GM21447 (cell line): ENCODE measurements at regions not wholly inside any gene's neighbourhood (a gene's known extent, or its start where the extent isn't known, plus 50 kb on each side); places are given as distances from the start of the nearest gene placed in this dataset.

Source experiments
- ATAC-seq: cut with Tn5 transposase; IDR thresholded peaks from one replicate; pipeline ENCODE4 v1.9.1; 2021; ENCODE audit not compliant: unreplicated experiment

DNA sequence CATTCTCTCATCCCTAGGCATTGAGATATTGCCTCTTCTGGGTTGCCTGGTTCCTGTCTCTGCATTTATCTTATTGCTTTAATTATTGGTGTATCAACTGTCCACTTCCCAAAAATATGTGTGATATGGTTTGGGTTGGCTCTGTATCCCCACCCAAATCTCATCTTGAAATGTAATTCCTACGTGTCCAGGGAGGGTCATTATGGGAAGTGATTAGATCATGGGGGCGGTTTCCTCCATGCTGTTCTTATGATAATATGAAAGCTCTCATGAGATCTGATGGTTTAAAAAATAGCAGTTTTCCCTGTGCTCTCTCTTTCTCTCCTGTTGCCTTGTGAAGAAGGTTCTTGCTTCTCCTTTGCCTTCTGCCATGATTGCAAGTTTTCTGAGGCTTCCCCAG lies 308.3 kb upstream of the HS3ST1 start:
- ATAC-seq: no peak

DNA sequence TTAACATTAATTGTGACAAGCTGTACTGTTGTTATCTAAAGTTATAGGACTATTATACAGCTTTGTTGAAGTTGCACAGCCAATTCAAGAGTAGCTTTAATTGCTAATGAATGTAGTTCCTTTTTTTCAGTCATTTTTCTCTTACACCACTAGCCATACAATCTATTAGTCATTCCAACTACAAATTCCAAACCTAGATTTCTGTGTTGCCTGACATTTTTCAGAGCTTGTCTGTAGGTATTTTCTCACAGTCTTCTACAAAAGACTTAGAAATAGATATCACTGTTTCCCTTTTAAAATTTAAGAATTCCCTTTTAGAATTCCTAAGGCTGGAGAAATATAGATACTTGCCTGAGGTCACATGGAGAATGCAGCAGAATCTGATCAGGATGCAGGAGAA lies 307.0 kb upstream of the HS3ST1 start:
- ATAC-seq: no peak

DNA sequence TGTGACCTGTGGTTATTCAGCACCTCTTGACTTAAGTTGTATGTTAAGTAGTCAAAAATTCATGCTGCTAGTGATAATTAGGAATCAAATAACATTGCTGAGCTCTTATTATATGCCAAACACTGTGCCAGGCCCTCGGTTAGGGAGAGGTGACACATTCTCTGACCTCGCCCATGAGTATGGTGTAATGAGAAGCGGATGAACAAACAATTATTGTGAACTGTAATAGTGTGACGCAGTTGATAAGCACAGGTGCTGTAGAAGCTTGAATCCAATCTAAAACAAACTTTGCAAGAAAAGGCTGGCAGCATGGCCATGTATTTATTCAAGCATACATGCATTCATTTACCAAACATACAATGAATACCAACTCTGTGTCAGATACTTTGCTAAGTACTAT lies 303.5 kb upstream of the HS3ST1 start:
- no peak for ATAC-seq

DNA sequence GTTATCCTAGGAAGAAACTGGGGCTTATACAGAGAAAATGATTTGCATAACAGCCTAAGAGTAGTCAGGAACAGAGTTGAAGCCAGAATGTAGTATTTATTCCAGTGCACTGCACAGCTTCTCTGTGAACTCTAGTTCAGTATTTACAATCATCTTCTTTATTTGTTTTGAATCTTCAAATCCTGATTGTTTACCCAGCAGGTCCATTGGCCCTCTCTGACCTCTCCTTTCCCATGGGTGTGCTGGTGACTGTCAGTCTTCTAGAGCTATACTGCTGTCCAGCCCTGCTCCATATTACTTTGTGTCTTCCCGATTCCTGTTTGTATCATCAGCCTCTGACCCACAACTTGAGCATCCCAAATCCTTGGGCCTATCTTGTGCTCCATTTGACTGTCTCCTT lies 301.9 kb upstream of the HS3ST1 start:
- no peak for ATAC-seq

DNA sequence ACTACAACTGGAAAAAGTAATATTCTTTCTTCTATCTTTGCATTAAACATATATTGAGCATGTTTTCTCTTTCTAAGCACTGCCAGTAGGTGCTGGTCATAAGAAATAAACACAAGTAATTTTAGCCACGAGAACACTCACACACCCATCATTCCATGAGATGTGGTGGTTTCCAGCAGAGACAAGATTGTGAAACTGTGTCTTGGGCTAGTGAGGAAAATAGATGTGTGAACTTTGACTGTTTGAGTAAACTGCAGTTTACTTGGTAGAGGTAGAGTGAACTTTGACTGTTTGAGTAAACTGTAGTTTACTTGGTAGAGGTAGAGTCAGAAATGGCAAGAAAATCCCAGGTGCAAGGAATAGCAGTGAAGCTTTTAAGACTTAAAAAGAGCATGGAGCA lies 300.9 kb upstream of the HS3ST1 start:
- no peak for ATAC-seq

DNA sequence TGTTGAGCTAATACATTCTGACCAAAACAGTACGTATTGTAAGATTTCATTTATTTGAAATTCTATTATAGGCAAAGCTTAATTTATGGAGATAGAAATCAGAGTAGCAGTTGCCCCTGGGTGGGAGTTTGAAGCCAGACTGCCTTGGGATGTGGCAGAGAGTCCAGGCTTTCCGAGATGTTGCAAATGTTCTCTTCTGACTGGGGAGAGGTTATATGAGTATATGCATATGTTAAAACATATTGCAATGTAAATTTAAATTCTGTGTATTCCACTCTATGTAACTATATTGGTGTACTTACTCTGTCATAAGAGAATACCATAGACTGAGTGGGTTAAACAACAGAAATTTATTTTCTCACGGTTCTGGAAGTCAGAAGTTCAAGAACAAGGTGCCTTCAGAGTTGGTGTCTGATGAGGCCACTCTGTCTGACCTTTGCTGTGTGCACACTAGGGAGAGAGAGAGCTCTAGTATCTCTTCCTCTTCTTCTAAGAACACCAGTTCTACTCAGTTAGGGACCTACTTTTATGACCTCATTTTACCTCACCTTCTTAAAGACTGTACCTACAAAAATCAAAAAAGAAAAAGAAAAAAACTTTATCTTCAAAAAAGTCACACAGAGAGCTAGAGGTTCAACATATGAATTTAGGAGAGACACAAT lies 299.3 kb upstream of the HS3ST1 start:
- no peak for ATAC-seq

DNA sequence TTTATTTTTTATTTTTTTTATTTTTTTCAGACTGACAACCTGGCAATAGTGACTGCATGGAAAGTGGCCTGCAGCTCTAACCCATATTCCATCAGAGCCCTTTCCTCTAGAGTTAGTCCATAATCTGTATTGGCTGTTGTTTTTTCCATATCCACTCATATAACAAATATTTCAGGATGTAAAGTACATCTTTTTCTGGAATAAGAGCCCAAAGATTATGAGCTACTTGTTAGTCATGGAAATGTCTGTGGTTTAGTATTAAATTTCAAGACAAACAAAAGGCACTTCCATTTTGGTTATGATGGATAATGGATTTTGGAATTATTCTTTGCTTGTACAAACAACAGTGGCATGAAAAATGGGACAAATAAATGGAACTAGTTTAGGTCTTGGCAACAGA lies 296.0 kb upstream of the HS3ST1 start:
- ATAC-seq: no peak

DNA sequence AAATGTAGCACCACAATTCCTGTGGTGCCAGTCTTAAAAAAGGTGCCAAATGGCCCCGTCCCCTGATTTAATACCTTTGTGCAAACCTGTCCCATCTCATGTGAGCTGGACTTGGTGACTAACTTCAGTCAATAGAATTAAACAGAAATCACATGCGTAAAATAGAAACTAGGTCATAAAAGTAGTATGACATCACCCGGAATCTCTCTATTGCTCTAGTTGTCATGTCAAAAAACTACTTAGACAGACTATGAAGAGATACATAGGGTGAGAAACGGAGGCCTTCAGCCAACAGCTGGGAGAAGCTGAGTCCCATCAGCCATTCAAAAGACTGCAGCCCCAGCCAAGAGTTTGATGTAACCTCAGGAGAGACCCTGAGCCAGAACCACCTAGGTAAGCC lies 293.5 kb upstream of the HS3ST1 start:
- ATAC-seq: no peak

DNA sequence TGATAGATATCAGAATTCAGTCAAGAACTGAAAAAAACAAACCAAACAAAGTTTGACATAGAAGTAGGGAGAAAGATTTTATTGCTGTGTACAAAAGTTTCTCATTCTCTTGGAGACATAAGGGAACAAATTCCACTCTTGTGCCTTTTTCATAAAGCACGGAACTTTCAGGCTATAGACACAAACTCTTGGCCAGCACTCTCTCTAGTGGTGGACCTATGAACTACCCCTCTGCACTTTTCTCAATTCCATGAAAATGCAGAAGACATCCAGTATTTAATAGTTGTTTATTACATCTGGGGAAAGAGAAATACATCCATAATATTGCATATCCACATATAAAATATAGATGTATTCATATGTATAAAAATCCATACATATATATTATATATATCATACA lies 291.6 kb upstream of the HS3ST1 start:
- no peak for ATAC-seq

DNA sequence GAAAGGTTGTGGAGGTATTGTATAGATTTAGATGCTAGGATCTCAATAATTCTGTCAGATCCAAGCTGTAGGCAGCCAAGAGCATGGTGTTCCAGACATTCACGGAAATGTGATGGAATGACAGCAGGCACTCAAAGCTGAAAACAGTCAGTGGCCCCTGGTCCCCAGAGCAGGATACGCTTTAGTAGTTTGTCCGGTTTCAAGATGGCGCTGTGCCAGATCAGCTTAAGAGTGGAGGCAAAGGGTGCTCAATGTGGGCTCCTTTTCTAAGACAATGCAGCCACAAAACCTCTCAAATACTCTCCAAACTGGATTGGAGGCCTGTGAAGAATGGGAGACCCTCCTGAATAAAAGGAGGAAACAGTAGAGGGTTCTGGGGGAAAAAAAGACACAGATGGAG lies 291.2 kb upstream of the HS3ST1 start:
- ATAC-seq: no peak

DNA sequence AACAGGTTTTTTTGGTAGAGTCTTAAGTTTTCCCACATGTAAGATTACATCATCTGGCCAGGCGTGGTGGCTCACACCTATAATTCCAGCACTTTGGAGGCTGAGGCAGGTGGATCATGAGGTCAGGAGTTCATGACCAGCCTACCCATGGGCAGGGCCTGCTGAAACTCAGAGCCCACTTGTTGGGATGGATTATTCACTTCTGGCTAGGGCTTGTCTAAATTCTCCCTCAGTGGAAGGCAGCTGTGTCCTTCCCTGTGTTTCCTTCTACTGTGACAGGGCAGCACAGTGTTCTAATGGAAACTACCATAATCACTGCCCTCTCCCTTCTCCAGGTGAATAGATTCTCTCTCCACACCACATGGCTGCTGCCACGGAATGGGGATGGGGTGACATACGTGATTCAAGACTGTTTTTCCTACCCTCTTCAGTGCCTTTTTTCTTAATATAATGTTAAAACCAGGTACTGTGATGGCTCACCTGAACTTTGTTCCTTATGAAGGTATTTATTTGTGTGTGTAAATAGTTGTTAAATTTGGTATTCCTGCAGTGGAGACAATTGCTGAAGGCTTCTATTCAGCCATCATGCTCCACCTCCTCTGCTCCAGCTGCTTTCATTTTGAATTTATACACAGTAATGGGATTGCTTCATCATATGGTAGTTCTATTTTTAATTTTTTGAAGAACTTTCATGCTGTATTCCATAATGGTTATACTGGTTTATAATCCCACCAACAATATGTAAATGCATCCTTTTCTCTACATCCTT lies 287.2 kb upstream of the HS3ST1 start:
- ATAC-seq: no peak

DNA sequence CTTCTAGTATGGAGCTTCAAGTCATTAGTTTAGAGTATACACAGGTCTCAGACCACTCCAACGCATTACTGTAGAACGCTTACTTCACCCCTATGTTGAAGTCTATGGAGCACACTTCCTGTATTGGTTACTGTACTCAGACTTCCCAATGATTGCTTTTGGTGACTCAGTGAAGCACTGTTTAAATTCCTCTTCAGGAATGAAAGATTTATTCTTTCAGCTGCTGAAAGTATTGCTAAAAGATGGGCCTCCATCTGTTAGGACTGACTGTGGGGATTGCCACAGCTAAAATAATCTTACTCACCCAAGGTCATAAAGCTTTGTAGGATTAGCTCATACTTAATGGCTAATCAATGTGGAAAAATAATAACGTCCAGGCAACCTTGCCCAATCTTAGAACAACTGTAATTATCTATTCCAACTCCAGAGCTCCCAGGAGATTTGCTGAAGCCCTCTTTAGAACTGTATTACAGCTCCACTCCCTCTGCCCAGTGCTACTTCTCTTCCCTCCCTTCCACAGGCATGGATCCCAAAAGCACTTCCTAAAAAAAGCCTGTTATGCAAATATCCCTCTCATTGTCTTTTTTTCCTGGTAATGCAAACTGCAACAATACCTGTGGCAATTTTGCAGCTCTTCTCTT lies 281.9 kb upstream of the HS3ST1 start:
- no peak for ATAC-seq

DNA sequence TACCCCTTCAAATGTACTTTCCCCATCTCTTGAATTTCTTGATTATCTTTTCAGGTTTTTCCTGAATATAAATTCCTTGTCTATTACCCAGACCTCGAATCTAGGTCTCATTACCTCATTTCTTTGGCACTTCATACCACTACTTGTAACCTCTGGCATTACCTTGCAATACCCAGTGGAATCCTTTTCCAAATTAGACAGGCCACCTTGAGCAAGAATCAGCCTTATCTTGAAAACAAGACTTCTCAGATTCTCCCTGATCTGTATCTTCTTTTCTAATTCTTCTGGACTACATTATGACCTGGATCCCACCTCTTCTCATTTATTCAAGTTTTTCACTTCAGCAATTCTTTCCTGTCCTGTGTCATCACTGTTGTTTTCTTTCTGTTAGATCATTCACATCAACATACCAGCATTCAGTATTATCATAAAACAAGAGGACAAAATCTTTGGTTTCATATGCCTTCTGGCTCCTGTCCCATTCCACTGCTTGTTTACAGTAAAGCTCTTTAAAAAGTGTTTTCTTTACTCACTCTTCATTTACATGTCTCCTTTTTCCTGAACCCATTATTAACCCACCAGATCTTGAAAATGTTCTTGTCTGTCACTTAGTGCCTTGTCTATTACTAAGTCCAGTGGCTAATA lies 275.6 kb upstream of the HS3ST1 start:
- ATAC-seq: no peak

DNA sequence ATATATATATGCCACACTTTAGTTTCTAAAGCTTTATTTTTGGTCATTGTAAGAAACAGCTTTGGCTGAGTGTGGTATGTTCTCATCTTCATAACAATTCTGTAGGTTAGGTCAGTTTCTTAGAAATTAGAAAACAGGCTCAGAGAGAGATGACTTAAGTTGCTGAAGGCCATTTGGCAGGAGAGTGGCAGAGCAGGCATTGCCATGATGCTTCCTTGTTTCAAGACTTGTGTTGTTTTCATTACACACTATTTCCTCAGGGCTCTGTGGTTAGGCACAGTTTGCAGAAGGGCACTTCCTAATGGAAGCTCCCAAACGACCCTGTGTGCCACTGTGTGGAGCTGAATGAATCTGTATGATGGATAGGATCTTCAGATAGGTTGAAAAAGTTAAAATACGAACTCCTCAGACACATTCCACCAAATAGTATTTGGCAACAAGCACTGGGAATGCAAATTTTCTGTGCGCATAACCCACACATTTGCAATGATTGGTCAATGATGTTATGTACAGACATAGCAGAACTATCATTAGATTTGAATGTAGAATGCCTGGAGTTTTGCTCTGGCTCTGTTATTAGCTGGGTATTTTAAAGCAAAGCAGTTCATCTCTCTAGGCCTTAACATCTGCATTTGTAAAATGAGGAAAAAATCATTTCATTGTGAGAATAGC lies 274.3 kb upstream of the HS3ST1 start:
- ATAC-seq: no peak

DNA sequence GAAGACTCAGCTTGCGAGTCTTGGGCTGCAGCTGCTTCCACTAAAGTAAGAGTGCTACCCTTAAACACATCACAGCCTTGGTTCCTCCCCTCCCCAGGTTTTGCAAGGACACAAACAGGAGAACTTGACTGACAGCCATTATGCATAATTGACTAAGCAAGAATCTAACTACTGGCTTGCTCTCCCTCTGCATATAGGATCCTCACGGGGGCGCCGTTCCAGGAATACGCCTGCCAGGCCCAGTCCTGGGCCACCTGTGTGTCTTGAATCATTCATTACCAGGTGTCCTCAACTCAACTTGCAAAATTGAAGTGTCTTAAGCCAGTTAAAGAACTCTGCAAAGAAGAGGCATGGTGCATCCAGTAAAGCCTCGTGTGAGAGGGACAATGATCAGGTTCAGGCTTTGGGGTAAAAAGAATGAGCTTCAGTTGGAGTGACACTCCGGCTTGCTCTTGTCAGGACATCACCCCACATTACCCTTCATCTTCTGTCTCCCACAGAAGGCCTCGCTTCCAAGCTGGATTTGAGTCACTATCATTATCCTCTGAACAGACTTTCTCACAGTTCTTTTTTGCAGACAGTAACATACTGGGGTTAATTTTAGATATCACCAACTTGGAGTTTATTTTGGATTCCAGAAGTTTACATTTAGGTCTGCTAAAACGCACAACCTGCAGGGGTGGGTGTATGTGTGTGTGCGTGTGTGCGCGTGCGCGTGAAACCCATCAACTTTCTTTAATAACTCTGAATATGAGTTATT lies 273.5 kb upstream of the HS3ST1 start:
- ATAC-seq: no peak

DNA sequence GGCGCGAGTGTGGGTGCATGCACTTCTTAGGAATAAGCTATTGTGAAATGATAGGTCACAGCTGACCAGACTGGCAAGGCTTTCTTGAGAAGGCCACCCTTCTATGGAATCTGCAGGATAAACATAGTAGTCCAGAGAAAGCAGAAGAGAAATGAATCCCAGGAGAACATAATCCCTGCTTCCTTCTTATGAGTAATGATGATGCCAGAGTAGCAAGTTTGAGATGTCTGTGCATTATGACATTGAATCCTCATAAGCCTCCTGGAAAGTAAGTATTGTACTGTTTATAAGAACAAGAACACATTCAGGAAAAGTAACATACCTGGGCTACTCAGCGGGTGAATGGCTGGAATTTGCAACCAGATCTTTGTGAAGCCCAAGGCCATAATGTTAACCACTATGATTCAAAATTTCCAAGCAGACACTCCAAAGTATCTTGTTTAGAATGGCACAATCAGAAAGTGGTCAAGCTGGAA lies 272.1 kb upstream of the HS3ST1 start:
- ATAC-seq: no peak

DNA sequence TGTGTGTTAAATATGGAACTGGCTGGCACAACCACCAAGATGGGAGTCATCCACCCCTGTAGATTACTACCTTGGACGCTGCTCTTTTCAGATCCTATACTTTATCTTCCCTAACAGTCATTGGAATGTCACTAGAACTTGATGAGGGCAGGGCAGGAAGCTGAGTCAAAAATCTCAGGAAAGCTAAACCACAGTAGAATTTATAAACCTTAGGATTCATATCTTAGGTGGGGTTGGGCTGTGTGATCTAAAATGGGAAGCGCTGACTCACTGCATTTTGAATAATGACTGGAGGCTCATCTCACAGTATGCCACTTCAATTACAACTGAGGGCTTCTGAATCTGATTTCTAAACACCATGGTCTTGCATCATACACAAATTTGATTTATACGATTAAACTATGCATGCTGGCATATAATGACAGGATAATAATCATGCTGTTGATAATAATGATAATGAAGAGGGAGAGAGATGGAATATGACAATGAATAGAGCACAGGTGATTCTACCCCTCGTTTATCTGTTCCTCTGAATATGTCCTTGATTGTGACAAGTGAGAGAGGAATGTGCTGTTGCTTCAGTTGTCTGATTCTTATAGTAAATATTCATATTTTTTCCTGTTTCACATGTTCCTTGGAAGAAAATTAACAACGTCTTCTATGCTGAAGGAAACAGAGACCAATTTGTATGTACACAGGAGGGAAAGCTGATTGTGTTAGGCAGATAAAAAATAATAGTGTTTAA lies 270.3 kb upstream of the HS3ST1 start:
- ATAC-seq: no peak

DNA sequence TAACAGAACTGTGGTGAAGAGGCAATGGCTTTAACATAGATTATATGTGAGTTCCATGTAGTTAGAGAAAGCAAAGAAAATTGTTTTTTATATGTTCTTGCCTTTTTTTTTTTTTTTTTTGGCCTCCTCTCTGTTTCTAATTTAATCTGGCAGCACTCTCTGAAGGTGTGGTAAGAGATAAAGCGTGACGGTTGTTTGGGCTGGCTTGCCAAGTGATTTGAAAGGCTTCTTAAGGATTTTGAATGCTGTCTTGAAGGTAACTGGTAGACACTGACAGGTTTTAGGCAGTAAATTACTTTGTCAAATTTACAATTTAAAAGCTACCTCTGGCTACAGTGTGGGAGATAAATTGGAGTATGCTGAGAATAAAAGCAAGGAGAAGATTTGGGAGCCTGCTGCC lies 269.3 kb upstream of the HS3ST1 start:
- no peak for ATAC-seq

DNA sequence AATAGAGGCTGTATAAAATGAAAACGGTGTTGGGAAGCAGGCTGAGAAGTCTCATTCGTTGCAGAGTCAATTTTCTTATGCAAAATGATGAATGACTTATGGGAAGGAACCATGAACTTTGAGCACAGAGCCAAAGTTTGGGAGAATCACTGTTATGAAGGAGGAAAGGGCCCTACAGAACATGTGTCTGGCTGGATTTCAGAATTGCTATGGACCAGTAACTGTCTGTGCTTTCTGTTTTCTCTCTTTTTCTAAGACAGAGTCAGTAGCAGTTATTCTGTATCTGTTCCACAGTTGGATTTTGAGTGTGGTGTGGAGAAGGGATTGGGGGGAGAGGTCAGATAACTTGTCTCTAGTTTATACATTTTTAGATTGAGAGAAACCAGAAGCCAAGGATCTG lies 265.0 kb upstream of the HS3ST1 start:
- no peak for ATAC-seq

DNA sequence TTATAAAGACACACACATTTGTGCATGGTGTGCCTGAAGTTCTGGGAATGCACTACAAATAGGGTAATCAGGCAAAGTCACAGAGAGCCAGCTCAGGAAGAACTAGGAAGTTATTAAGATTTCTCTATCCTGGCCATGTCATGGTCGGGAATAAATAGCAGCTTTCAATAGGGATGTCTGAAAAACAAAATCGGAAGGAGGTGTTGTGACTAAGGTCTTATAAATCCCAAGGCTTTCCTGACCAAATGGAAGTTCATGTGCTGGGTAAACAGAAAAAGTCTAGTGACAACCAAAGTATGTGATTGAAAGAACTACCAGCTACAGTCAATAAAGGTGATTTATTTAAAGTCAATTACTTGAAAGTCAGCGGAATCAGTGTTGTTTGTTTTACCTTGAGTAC lies 262.5 kb upstream of the HS3ST1 start:
- ATAC-seq: no peak
